ENCODE measurements at regions not wholly inside any gene's neighbourhood (a gene's known extent, or its start where the extent isn't known, plus 50 kb on each side); places are given as distances from the start of the nearest gene placed in this dataset.
"Not testable (repeated sequence)": the region's sequence is repeated elsewhere in the genome, so short reads cannot be mapped to it uniquely, and the experiment has no call there.

DNA sequence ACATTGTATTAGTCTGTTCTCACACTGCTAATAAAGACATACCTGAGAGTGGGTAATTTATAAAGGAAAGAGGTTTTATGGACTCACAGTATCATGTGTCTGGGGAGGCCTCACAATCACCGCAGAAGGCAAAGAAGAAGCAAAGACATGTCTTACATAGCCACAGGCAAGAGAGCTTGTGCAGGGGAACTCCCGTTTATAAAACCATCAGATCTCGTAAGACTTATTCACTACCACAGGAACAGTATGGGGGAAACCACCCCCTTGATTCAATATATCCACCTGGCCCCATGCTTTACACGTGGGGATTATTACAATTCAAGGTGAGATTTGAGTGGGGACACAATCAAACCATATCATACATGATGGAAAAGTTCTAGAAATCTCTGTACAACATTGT is 165.3 kb downstream of the OR2B2 start:
- TF ChIP-seq, protein P1, sequence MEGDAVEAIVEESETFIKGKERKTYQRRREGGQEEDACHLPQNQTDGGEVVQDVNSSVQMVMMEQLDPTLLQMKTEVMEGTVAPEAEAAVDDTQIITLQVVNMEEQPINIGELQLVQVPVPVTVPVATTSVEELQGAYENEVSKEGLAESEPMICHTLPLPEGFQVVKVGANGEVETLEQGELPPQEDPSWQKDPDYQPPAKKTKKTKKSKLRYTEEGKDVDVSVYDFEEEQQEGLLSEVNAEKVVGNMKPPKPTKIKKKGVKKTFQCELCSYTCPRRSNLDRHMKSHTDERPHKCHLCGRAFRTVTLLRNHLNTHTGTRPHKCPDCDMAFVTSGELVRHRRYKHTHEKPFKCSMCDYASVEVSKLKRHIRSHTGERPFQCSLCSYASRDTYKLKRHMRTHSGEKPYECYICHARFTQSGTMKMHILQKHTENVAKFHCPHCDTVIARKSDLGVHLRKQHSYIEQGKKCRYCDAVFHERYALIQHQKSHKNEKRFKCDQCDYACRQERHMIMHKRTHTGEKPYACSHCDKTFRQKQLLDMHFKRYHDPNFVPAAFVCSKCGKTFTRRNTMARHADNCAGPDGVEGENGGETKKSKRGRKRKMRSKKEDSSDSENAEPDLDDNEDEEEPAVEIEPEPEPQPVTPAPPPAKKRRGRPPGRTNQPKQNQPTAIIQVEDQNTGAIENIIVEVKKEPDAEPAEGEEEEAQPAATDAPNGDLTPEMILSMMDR (IDR thresholded peaks at IDR 0.05): not testable (repeated sequence)
- TF ChIP-seq POLR2A (IDR thresholded peaks at IDR 0.05): not testable (repeated sequence)

Measured in gastroesophageal sphincter (tissue), 3 donors.